PFSK-1 (cell line): ENCODE measurements at regions not wholly inside any gene's neighbourhood (a gene's known extent, or its start where the extent isn't known, plus 50 kb on each side); places are given as distances from the start of the nearest gene placed in this dataset.

Experiments used
- FOXP2 ChIP-seq: optimal IDR thresholded peaks from 2 replicates; pipeline ENCODE3; 2011; ENCODE audit warnings: borderline replicate concordance, control low read depth, inconsistent platforms; ENCODE audit not compliant: insufficient read depth; ENCODE audit errors: extremely low read length, extremely low read depth
- POLR2AphosphoS5 ChIP-seq: IDR thresholded peaks from 2 replicates; pipeline ENCODE4 v1.6.1; 2012; ENCODE audit warnings: low read depth, mild to moderate bottlenecking, control low read depth, low read length, moderate library complexity
- SIN3A ChIP-seq: IDR thresholded peaks from 2 replicates; pipeline ENCODE4 v1.6.1; 2012; ENCODE audit warnings: mild to moderate bottlenecking, low read length, moderate library complexity, borderline replicate concordance; ENCODE audit not compliant: insufficient read depth
- TAF1 ChIP-seq: IDR thresholded peaks from 2 replicates; pipeline ENCODE4 v1.6.1; 2012; ENCODE audit warnings: low read length, control low read depth, borderline replicate concordance; ENCODE audit not compliant: insufficient read depth
- TF ChIP-seq, protein P1 (sequence below), 2 experiments: IDR thresholded peaks; 2 replicates each; pipeline versions ENCODE4 v1.6.1 to v1.8.0; 2011 to 2012; ENCODE audit warnings: low read depth in 2 of 2, low read length in 2 of 2, control low read depth in 1 of 2, inconsistent platforms in 1 of 2, mild to moderate bottlenecking in 1 of 2, moderate library complexity in 1 of 2; ENCODE audit not compliant: insufficient read depth in 1 of 2

DNA sequence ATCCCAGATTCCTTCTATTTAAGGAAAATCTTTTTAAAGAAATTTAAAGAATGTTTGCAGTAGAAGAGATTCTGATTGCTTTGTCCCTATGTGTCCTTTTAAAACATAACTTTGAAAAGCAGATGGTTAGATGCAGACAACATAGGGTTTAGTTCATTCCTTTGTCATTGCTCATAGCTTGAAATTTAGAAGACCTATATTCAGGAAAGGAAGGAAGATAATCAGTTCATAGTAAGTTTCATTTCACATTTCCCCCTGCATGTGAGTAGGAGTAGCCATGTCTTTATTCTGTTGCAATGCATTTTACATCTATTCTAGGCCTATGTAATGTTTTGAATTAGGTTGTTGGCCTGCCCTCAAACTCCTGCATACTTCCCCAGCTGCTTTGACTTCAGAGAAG, 197.9 kb upstream of the GRIK2 start:
- TF ChIP-seq, protein P1, sequence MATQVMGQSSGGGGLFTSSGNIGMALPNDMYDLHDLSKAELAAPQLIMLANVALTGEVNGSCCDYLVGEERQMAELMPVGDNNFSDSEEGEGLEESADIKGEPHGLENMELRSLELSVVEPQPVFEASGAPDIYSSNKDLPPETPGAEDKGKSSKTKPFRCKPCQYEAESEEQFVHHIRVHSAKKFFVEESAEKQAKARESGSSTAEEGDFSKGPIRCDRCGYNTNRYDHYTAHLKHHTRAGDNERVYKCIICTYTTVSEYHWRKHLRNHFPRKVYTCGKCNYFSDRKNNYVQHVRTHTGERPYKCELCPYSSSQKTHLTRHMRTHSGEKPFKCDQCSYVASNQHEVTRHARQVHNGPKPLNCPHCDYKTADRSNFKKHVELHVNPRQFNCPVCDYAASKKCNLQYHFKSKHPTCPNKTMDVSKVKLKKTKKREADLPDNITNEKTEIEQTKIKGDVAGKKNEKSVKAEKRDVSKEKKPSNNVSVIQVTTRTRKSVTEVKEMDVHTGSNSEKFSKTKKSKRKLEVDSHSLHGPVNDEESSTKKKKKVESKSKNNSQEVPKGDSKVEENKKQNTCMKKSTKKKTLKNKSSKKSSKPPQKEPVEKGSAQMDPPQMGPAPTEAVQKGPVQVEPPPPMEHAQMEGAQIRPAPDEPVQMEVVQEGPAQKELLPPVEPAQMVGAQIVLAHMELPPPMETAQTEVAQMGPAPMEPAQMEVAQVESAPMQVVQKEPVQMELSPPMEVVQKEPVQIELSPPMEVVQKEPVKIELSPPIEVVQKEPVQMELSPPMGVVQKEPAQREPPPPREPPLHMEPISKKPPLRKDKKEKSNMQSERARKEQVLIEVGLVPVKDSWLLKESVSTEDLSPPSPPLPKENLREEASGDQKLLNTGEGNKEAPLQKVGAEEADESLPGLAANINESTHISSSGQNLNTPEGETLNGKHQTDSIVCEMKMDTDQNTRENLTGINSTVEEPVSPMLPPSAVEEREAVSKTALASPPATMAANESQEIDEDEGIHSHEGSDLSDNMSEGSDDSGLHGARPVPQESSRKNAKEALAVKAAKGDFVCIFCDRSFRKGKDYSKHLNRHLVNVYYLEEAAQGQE (IDR thresholded peaks at IDR 0.05; ENCODE audit: insufficient read depth in 1 of 2, low read depth in 2 of 2, low read length in 2 of 2) = no peak
- TF ChIP-seq POLR2AphosphoS5 = no peak
- no peak for TF ChIP-seq SIN3A
- TF ChIP-seq TAF1 = no peak
- no peak for TF ChIP-seq FOXP2
